ENCODE measurements at regions not wholly inside any gene's neighbourhood (a gene's known extent, or its start where the extent isn't known, plus 50 kb on each side); places are given as distances from the start of the nearest gene placed in this dataset.
"Not testable (repeated sequence)": the region's sequence is repeated elsewhere in the genome, so short reads cannot be mapped to it uniquely, and the experiment has no call there.

DNA sequence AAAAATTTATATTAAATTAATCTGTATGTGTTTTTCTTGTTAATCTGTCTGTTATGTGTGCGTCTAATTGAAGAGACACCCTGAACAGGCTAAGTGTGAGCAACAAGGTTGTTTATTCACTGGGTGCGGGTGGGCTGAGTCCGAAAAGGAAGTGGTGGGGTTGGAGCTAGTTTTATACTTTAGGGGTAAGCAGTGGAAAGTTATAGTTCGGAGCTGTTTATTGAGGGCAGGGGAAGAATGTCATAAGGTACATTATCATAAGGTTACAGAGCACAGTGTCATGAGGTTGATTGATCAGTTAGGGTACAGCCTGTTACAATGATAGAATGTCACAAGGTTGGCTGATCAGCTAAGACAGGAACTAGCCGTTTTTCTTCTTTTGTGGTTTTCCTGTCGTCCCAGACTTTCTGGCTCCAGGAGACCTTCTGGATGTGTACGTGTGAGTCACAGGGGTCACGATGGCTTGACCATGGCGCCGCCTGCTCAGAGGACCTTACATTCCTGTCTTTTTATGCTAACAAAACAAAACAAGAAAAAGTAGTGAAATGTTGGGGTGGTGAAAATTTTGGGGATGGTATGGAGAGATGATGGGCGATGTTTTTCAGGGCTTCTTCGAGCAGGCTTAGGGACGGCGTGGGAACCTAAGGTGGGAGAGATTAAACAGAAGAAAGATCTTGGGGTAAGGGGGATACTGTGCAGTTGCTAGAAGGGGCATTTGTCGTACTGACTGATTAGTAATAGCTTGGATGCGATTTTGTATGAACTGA is 754.0 kb upstream of the ADGRB3 start:
- Mint-ChIP-seq H3K4me1 (no peaks in the 10 kb centered on the region), H3K9me3 (peaks cover 2% of the 10 kb centered on the region), H3K27ac (no peak overlapping the region), H3K4me3 (no peak overlapping the region), H3K27me3 (no peaks in the 10 kb centered on the region), H3K36me3 (ENCODE audit: low read depth) (no peaks in the 10 kb centered on the region)
- intact Hi-C loops (cut with micrococcal nuclease), result no loop called here
- ATAC-seq (ENCODE audit: low read depth), result no peak
- POLR2A ChIA-PET, result no interaction called here
- DNase-seq, result no peak
- TF ChIP-seq CTCF (IDR thresholded peaks at IDR 0.05), result no peak
- CTCF ChIA-PET, result no interaction called here

- H3K4me3 Mint-ChIP-seq; H3K27ac Mint-ChIP-seq; H3K36me3 Mint-ChIP-seq (ENCODE audit: low read depth); H3K9me3 Mint-ChIP-seq; intact Hi-C loops (cut with micrococcal nuclease); H3K27me3 Mint-ChIP-seq; H3K4me1 Mint-ChIP-seq; POLR2A ChIA-PET; ATAC-seq (ENCODE audit: low read depth); CTCF ChIA-PET; DNase-seq: not testable (repeated sequence)
These were observed 754.7 kb upstream of the ADGRB3 start for GRCh38 chr6:67880343-67880742.

DNA sequence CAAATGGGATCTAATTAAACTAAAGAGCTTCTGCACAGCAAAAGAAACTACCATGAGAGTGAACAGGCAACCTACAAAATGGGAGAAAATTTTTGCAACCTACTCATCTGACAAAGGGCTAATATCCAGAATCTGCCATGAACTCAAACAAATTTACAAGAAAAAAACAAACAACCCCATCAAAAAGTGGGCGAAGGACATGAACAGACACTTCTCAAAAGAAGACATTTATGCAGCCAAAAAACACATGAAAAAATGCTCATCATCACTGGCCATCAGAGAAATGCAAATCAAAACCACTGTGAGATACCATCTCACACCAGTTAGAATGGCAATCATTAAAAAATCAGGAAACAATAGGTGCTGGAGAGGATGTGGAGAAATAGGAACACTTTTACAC is 755.2 kb upstream of the ADGRB3 start:
- H3K4me3 Mint-ChIP-seq, result not testable (repeated sequence)

DNA sequence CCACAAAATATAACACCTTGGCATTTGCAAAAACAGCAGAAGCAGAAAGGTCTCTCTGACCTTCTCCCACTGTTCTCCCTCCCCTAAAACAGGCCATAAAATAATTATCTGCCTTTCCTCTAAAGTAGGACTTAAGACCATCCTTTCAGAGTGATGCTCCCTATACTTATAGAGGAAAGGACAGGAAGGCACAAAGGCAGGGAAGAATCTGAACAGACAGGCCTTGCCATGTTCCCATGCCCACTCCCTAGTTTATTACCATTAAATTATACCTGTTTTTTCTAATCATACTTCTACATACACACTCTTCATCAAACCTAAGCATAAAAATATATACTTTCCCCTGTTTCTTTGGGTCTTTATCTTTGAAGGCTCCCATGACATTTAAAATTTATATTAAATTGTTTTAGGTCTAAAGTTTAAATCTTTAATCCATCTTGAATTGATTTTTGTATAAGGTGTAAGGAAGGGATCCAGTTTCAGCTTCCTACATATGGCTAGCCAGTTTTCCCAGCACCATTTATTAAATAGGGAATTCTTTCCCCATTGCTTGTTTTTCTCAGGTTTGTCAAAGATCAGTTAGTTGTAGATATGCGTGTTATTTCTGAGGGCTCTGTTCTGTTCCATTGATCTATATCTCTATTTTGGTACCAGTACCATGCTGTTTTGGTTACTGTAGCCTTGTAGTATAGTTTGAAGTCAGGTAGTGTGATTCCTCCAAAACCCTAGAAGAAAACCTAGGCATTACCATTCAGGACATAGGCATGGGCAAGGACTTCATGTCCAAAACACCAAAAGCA is 755.8 kb upstream of the ADGRB3 start:
- intact Hi-C loops (cut with micrococcal nuclease); ATAC-seq (ENCODE audit: low read depth); H3K4me3 Mint-ChIP-seq; POLR2A ChIA-PET; DNase-seq; H3K36me3 Mint-ChIP-seq (ENCODE audit: low read depth); H3K27ac Mint-ChIP-seq; H3K9me3 Mint-ChIP-seq; H3K27me3 Mint-ChIP-seq; H3K4me1 Mint-ChIP-seq; CTCF ChIA-PET: not testable (repeated sequence)

More for the DNA sequence above, 755.2 kb upstream of the ADGRB3 start:
- DNase-seq; H3K9me3 Mint-ChIP-seq; CTCF ChIA-PET; ATAC-seq (ENCODE audit: low read depth); intact Hi-C loops (cut with micrococcal nuclease); H3K4me1 Mint-ChIP-seq; H3K36me3 Mint-ChIP-seq (ENCODE audit: low read depth); POLR2A ChIA-PET; H3K27ac Mint-ChIP-seq; H3K27me3 Mint-ChIP-seq: not testable (repeated sequence)

GRCh38 chr6:67878216-67878615 is 756.9 kb upstream of the ADGRB3 start:
- DNase-seq; H3K4me1 Mint-ChIP-seq; CTCF ChIA-PET; ATAC-seq (ENCODE audit: low read depth); H3K4me3 Mint-ChIP-seq; POLR2A ChIA-PET; H3K27ac Mint-ChIP-seq; H3K27me3 Mint-ChIP-seq; intact Hi-C loops (cut with micrococcal nuclease); H3K36me3 Mint-ChIP-seq (ENCODE audit: low read depth): not testable (repeated sequence)
- peaks cover 10% of the 10 kb centered on the region for H3K9me3 Mint-ChIP-seq

DNA sequence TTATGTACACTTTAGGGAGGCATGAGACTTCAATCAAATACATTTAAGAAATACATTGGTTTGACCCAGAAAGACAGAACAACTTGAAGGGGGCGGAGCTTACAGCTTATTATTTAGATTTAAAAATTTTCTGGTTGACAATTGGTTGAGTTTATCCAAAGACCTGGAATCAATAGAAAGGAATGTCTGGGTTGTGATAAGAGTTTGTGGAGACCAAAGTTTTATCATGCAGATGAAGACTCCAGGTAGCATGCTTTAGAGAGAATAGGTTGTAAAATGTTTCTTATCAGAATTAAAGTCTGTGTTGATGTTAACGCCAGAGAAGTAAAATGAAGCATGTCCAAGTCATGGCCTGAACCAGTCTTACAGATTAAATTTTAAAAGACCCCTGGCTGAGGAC is 757.8 kb upstream of the ADGRB3 start:
- Mint-ChIP-seq H3K27me3 (no peaks in the 10 kb centered on the region), H3K4me3 (no peak overlapping the region), H3K36me3 (ENCODE audit: low read depth) (no peaks in the 10 kb centered on the region), H3K4me1 (no peaks in the 10 kb centered on the region), H3K9me3 (peaks cover 10% of the 10 kb centered on the region), H3K27ac (no peak overlapping the region)
- DNase-seq (no peak), ATAC-seq (ENCODE audit: low read depth) (no peak)
- TF ChIP-seq CTCF (IDR thresholded peaks at IDR 0.05), result no peak
- ChIA-PET POLR2A (no interaction called here), CTCF (no interaction called here)
- intact Hi-C loops (cut with micrococcal nuclease), result no loop called here

DNA sequence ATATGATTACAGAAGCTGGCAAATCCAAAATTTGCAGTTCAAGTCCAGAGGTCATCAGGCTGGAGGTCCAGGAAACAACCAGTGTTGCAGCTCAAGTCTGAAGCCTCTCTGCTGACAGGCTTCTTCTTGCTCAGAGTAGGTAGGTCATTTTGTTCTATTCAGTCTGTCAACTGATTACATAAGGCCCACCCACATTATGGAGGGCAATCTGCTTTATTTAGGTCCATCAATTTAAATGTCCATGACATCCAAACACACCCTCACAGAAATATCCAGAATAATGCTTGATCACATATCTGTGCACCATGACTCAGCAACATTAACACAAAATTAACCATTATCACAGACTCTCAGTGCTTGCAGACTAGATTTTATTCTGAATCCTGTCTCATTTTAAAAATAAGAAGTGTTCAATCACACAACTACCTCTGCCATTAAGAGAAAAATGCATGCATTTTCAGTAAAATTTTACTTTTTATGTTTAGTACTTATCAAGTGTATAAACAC is 759.2 kb upstream of the ADGRB3 start:
- intact Hi-C loops (cut with micrococcal nuclease), result no loop called here
- DNase-seq (no peak), ATAC-seq (ENCODE audit: low read depth) (no peak)
- no peaks in the 10 kb centered on the region for H3K36me3 Mint-ChIP-seq (ENCODE audit: low read depth)
- ChIA-PET CTCF (no interaction called here), POLR2A (no interaction called here)
- H3K27me3 Mint-ChIP-seq, result no peaks in the 10 kb centered on the region
- H3K27ac Mint-ChIP-seq, result no peak overlapping the region
- H3K9me3 Mint-ChIP-seq, result peaks cover 10% of the 10 kb centered on the region
- TF ChIP-seq CTCF (IDR thresholded peaks at IDR 0.05), result no peak
- no peak overlapping the region for H3K4me3 Mint-ChIP-seq
- H3K4me1 Mint-ChIP-seq, result no peaks in the 10 kb centered on the region

All from activated B cell treated with CpG ODN at 0.5 μM for 24 hours (primary cell).